HepG2 (cell line): ENCODE measurements at regions not wholly inside any gene's neighbourhood (a gene's known extent, or its start where the extent isn't known, plus 50 kb on each side); places are given as distances from the start of the nearest gene placed in this dataset.
A peak's percentile ranks its signal among the peaks of the same experiment; 100 is the strongest.

Experiments used
- ATRX ChIP-seq: sonication (generic); formaldehyde crosslinking; IDR thresholded peaks from 2 replicates; pipeline ENCODE4 v1.4.0; 2020; ENCODE audit warnings: missing genetic modification reagents, borderline replicate concordance
- CHD2 ChIP-seq: IDR thresholded peaks from 2 replicates; pipeline ENCODE4 v1.6.1; 2011; ENCODE audit warnings: low read depth, low read length, improper control_type of control experiment
- FOXC1 ChIP-seq: sonication (generic); formaldehyde crosslinking; IDR thresholded peaks from 2 replicates; pipeline ENCODE4 v1.8.0; 2022; ENCODE audit warnings: mild to moderate bottlenecking, missing genetic modification reagents, borderline replicate concordance
- HOXA7 ChIP-seq: sonication (generic); formaldehyde crosslinking; IDR thresholded peaks from 2 replicates; pipeline ENCODE4 v1.8.1; 2022; ENCODE audit warnings: mild to moderate bottlenecking, missing genetic modification reagents, moderate library complexity
- NFYC ChIP-seq: IDR thresholded peaks from 2 replicates; pipeline ENCODE4 v1.6.1; 2016; ENCODE audit warnings: missing genetic modification reagents, missing compliant biosample characterization
- PHB2 ChIP-seq: fragments of 450-650 bp; IDR thresholded peaks from 2 replicates; pipeline ENCODE4 v1.6.1; 2018; ENCODE audit not compliant: partially characterized antibody
- SNAPC2 ChIP-seq: sonication (generic); formaldehyde crosslinking; IDR thresholded peaks from 2 replicates; pipeline ENCODE4 v1.8.1; 2022; ENCODE audit warnings: mild to moderate bottlenecking, missing genetic modification reagents
- THAP11 ChIP-seq: IDR thresholded peaks from 2 replicates; pipeline ENCODE4 v1.6.1; 2016; ENCODE audit warnings: missing biosample characterization, missing genetic modification reagents
- ZFY ChIP-seq: sonication (generic); formaldehyde crosslinking; IDR thresholded peaks from 2 replicates; pipeline ENCODE4 v1.4.0; 2020; ENCODE audit warnings: missing genetic modification reagents
- ZSCAN12 ChIP-seq: sonication (generic); formaldehyde crosslinking; IDR thresholded peaks from 2 replicates; pipeline ENCODE4 v1.9.0; 2021; ENCODE audit warnings: mild to moderate bottlenecking, missing genetic modification reagents
- TF ChIP-seq, protein P1 (sequence below): sonication (generic); formaldehyde crosslinking; IDR thresholded peaks from 2 replicates; pipeline ENCODE4 v1.8.1; 2023; ENCODE audit warnings: mild to moderate bottlenecking, inconsistent platforms, moderate library complexity, missing genetic modification reagents, borderline replicate concordance
- TF ChIP-seq, protein P2 (sequence below): sonication (generic); formaldehyde crosslinking; IDR thresholded peaks from 2 replicates; pipeline ENCODE4 v1.4.0; 2020; ENCODE audit warnings: missing genetic modification reagents
- TF ChIP-seq, protein P3 (sequence below): IDR thresholded peaks from 2 replicates; pipeline ENCODE4 v1.6.1; 2016
- TF ChIP-seq, protein P4 (sequence below): sonication (generic); formaldehyde crosslinking; IDR thresholded peaks from 2 replicates; pipeline ENCODE4 v1.8.0; 2022; ENCODE audit warnings: missing genetic modification reagents, mild to moderate bottlenecking, moderate library complexity, borderline replicate concordance
- TF ChIP-seq, protein P5 (sequence below): sonication (generic); formaldehyde crosslinking; IDR thresholded peaks from 2 replicates; pipeline ENCODE4 v1.4.0; 2020; ENCODE audit warnings: mild to moderate bottlenecking, low read depth, missing genetic modification reagents
- TF ChIP-seq, protein P6 (sequence below): sonication (generic); formaldehyde crosslinking; IDR thresholded peaks from 2 replicates; pipeline ENCODE4 v1.4.0; 2020; ENCODE audit warnings: missing genetic modification reagents

DNA sequence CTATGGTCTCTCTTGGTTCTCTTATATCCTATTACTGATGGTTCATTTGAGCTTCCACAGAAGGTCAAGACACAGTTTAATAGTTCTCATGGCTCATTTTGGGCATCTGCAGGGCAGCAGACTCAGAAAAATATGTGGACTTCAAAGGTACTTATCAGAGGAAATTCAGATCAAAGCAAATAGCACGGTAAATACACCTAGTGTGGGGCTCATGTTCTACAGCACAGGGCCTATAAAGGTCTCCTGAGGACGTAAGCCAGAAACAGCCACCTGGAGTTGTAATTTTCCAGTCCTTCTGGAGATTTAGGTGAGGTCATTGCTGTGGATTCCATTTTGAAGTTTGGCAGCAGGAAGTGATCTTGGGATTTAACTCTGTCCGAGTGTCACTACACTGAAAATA lies 134.5 kb upstream of the SGO1 start (continued):
- TF ChIP-seq, protein P1, sequence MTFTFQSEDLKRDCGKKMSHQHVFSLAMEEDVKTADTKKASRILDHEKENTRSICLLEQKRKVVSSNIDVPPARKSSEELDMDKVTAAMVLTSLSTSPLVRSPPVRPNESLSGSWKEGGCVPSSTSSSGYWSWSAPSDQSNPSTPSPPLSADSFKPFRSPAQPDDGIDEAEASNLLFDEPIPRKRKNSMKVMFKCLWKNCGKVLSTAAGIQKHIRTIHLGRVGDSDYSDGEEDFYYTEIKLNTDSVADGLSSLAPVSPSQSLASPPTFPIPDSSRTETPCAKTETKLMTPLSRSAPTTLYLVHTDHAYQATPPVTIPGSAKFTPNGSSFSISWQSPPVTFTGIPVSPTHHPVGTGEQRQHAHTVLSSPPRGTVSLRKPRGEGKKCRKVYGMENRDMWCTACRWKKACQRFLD (CRISPR knock-in tag) = no peak
- TF ChIP-seq, protein P2, sequence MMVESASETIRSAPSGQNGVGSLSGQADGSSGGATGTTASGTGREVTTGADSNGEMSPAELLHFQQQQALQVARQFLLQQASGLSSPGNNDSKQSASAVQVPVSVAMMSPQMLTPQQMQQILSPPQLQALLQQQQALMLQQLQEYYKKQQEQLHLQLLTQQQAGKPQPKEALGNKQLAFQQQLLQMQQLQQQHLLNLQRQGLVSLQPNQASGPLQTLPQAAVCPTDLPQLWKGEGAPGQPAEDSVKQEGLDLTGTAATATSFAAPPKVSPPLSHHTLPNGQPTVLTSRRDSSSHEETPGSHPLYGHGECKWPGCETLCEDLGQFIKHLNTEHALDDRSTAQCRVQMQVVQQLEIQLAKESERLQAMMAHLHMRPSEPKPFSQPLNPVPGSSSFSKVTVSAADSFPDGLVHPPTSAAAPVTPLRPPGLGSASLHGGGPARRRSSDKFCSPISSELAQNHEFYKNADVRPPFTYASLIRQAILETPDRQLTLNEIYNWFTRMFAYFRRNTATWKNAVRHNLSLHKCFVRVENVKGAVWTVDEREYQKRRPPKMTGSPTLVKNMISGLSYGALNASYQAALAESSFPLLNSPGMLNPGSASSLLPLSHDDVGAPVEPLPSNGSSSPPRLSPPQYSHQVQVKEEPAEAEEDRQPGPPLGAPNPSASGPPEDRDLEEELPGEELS (CRISPR knock-in tag) = peak; percentile 75
- TF ChIP-seq THAP11 (CRISPR knock-in tag) (no peak), SNAPC2 (CRISPR knock-in tag) (no peak), ZSCAN12 (CRISPR knock-in tag) (no peak), PHB2 (no peak), NFYC (CRISPR knock-in tag) (peak; percentile 14; the same call in 1 of the 2 replicates), CHD2 (no peak), ATRX (CRISPR knock-in tag) (no peak), ZFY (0 out of 2 replicates have a peak, but pooled peaks have one; percentile 45), FOXC1 (CRISPR knock-in tag) (no peak), HOXA7 (CRISPR knock-in tag) (no peak)
- TF ChIP-seq, protein P3, sequence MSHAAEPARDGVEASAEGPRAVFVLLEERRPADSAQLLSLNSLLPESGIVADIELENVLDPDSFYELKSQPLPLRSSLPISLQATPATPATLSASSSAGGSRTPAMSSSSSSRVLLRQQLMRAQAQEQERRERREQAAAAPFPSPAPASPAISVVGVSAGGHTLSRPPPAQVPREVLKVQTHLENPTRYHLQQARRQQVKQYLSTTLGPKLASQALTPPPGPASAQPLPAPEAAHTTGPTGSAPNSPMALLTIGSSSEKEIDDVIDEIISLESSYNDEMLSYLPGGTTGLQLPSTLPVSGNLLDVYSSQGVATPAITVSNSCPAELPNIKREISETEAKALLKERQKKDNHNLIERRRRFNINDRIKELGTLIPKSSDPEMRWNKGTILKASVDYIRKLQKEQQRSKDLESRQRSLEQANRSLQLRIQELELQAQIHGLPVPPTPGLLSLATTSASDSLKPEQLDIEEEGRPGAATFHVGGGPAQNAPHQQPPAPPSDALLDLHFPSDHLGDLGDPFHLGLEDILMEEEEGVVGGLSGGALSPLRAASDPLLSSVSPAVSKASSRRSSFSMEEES (CRISPR knock-in tag) = peak; percentile 59; the same call in 1 of the 2 replicates
- TF ChIP-seq, protein P4, sequence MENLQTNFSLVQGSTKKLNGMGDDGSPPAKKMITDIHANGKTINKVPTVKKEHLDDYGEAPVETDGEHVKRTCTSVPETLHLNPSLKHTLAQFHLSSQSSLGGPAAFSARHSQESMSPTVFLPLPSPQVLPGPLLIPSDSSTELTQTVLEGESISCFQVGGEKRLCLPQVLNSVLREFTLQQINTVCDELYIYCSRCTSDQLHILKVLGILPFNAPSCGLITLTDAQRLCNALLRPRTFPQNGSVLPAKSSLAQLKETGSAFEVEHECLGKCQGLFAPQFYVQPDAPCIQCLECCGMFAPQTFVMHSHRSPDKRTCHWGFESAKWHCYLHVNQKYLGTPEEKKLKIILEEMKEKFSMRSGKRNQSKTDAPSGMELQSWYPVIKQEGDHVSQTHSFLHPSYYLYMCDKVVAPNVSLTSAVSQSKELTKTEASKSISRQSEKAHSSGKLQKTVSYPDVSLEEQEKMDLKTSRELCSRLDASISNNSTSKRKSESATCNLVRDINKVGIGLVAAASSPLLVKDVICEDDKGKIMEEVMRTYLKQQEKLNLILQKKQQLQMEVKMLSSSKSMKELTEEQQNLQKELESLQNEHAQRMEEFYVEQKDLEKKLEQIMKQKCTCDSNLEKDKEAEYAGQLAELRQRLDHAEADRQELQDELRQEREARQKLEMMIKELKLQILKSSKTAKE (CRISPR knock-in tag) = no peak; the same call in 1 of the 2 replicates
- TF ChIP-seq, protein P5, sequence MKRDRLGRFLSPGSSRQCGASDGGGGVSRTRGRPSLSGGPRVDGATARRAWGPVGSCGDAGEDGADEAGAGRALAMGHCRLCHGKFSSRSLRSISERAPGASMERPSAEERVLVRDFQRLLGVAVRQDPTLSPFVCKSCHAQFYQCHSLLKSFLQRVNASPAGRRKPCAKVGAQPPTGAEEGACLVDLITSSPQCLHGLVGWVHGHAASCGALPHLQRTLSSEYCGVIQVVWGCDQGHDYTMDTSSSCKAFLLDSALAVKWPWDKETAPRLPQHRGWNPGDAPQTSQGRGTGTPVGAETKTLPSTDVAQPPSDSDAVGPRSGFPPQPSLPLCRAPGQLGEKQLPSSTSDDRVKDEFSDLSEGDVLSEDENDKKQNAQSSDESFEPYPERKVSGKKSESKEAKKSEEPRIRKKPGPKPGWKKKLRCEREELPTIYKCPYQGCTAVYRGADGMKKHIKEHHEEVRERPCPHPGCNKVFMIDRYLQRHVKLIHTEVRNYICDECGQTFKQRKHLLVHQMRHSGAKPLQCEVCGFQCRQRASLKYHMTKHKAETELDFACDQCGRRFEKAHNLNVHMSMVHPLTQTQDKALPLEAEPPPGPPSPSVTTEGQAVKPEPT (CRISPR knock-in tag) = no peak
- TF ChIP-seq, protein P6, sequence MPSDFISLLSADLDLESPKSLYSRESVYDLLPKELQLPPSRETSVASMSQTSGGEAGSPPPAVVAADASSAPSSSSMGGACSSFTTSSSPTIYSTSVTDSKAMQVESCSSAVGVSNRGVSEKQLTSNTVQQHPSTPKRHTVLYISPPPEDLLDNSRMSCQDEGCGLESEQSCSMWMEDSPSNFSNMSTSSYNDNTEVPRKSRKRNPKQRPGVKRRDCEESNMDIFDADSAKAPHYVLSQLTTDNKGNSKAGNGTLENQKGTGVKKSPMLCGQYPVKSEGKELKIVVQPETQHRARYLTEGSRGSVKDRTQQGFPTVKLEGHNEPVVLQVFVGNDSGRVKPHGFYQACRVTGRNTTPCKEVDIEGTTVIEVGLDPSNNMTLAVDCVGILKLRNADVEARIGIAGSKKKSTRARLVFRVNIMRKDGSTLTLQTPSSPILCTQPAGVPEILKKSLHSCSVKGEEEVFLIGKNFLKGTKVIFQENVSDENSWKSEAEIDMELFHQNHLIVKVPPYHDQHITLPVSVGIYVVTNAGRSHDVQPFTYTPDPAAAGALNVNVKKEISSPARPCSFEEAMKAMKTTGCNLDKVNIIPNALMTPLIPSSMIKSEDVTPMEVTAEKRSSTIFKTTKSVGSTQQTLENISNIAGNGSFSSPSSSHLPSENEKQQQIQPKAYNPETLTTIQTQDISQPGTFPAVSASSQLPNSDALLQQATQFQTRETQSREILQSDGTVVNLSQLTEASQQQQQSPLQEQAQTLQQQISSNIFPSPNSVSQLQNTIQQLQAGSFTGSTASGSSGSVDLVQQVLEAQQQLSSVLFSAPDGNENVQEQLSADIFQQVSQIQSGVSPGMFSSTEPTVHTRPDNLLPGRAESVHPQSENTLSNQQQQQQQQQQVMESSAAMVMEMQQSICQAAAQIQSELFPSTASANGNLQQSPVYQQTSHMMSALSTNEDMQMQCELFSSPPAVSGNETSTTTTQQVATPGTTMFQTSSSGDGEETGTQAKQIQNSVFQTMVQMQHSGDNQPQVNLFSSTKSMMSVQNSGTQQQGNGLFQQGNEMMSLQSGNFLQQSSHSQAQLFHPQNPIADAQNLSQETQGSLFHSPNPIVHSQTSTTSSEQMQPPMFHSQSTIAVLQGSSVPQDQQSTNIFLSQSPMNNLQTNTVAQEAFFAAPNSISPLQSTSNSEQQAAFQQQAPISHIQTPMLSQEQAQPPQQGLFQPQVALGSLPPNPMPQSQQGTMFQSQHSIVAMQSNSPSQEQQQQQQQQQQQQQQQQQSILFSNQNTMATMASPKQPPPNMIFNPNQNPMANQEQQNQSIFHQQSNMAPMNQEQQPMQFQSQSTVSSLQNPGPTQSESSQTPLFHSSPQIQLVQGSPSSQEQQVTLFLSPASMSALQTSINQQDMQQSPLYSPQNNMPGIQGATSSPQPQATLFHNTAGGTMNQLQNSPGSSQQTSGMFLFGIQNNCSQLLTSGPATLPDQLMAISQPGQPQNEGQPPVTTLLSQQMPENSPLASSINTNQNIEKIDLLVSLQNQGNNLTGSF = no peak
